MG63 (cell line): ENCODE measurements at regions not wholly inside any gene's neighbourhood (a gene's known extent, or its start where the extent isn't known, plus 50 kb on each side); places are given as distances from the start of the nearest gene placed in this dataset.

Experiments used
- DNase-seq: peaks from one replicate; pipeline ENCODE4 v3.0.0-alpha.2; 2020
- H3K27me3 ChIP-seq: fragments of 250-450 bp; sonication (Bioruptor Pico); 2 replicates; pipeline ENCODE4 v1.5.1; 2020; ENCODE audit warnings: mild to moderate bottlenecking, moderate library complexity
- H3K36me3 ChIP-seq: fragments of 250-450 bp; sonication (Bioruptor Pico); 2 replicates; pipeline ENCODE4 v1.5.1; 2020; ENCODE audit warnings: mild to moderate bottlenecking, moderate library complexity
- H3K4me3 ChIP-seq: fragments of 250-450 bp; sonication (Bioruptor Pico); 2 replicates; pipeline ENCODE4 v1.5.1; 2020; ENCODE audit warnings: mild to moderate bottlenecking, moderate library complexity
- H3K9me3 ChIP-seq: fragments of 250-450 bp; sonication (Bioruptor Pico); 2 replicates; pipeline ENCODE4 v1.5.1; 2020; ENCODE audit warnings: mild to moderate bottlenecking, moderate library complexity

- no peak for DNase-seq
- Histone ChIP-seq H3K36me3 (peaks cover 36% of the 10 kb centered on the region), H3K9me3 (no peaks in the 10 kb centered on the region), H3K27me3 (no peaks in the 10 kb centered on the region), H3K4me3 (no peak overlapping the region)
Measured at GRCh38 chr12:124448955-124449622, 118.3 kb downstream of the NCOR2 start.

DNA sequence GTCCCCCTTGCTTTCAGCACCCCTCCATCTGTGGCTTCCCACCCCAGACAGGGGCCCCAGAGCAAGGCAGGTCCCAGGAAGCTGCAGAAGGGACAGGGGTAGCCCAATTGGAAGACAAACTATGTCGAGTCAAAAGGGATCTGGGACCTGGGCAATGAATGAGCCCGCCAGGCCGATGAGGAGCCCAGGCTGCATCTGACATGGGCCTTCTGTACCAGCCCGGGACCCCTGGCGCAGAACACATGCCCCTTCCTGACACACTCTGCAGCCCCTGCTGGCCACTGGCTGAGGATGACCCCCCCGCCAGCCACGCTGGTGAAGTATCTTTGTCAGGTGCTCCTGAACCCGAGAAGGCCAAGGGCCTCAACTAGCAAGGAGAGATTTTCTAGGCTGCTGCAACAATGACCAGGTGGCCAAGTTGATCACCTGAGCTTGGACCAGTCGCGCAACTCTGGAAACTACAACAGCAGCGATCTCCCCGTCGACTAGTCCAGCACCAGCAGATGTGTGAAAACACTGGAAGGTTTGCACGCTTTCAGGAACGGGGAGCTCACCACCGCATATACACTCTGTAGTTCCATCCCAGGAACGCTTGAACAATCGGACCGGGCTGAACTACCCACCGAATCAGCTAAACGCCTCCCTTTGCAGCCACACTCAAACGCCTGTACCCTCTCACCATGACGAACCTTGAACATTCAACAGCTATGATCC lies 119.0 kb downstream of the NCOR2 start:
- no peak for DNase-seq
- Histone ChIP-seq H3K9me3 (no peaks in the 10 kb centered on the region), H3K4me3 (no peak overlapping the region), H3K36me3 (peaks cover 40% of the 10 kb centered on the region), H3K27me3 (no peaks in the 10 kb centered on the region)

GRCh38 chr12:124446364-124446763 lies 121.0 kb downstream of the NCOR2 start:
- Histone ChIP-seq H3K36me3 (peaks cover 30% of the 10 kb centered on the region), H3K4me3 (no peak overlapping the region), H3K27me3 (no peaks in the 10 kb centered on the region), H3K9me3 (no peaks in the 10 kb centered on the region)
- no peak for DNase-seq

DNA sequence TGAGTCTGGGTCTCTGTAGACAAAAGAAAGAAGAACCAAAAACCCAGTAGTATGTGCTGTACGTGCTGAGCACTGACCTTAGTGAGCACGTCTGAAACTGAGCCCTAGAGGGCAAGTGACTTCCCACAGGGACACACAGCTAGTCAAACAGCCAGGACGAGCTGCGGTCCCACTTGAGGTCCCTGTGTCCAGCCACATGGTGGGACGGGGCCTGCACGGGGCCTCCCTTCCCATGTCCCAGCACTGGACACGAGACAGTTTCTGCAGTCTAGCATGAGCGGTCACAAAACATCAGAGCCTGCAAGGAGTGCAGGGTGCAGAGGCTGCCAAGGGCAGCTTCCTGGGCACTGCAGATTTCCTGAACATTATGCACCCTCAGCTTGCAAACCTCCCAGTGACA lies 121.6 kb downstream of the NCOR2 start:
- Histone ChIP-seq H3K9me3 (no peaks in the 10 kb centered on the region), H3K27me3 (no peaks in the 10 kb centered on the region), H3K4me3 (no peak overlapping the region), H3K36me3 (peaks cover 27% of the 10 kb centered on the region)
- no peak for DNase-seq

DNA sequence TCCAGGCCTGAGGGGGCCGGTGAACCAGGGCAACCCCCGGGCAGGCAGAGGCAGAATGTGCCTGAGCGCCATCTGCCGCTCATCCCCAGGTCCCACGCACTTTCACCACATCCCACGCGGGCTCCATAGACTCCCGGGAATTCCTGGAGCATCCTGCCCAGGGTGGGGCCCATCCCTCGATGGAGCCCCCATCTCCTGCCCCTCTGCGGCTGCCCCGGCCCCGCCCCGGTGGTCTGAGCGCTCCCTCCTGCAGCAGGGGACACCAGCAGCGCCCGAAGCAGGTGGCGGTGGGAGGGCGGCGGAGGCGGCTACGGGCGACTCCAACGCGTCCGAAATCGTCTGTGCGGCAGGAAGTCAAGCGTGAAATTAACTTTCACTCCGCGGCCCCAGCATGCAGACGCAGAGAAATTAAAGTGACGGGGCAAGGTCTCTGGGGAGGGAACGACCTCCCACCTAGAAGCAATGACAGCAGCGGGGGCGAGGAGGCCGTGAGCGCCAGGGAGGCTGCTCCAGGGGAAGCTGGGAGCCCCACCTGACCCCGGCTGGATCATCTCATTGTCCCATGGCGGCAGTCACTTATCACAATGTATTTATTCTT lies 122.2 kb downstream of the NCOR2 start:
- no peaks in the 10 kb centered on the region for H3K9me3 ChIP-seq
- H3K36me3 ChIP-seq: peaks cover 32% of the 10 kb centered on the region
- H3K4me3 ChIP-seq: no peak overlapping the region
- no peak for DNase-seq
- no peaks in the 10 kb centered on the region for H3K27me3 ChIP-seq

GRCh38 chr12:124443931-124444712 lies 123.3 kb downstream of the NCOR2 start:
- H3K36me3 ChIP-seq: peaks cover 27% of the 10 kb centered on the region
- no peaks in the 10 kb centered on the region for H3K27me3 ChIP-seq
- no peaks in the 10 kb centered on the region for H3K9me3 ChIP-seq
- no peak overlapping the region for H3K4me3 ChIP-seq
- DNase-seq: no peak

- no peaks in the 10 kb centered on the region for H3K27me3 ChIP-seq
- peak; percentile 53 for DNase-seq
- H3K9me3 ChIP-seq: no peaks in the 10 kb centered on the region
- H3K4me3 ChIP-seq: no peak overlapping the region
- peaks cover 24% of the 10 kb centered on the region for H3K36me3 ChIP-seq
Measured at GRCh38 chr12:124442772-124443445, 124.5 kb downstream of the NCOR2 start.

GRCh38 chr12:124442281-124442680 lies 125.1 kb downstream of the NCOR2 start:
- H3K4me3 ChIP-seq: no peak overlapping the region

DNA sequence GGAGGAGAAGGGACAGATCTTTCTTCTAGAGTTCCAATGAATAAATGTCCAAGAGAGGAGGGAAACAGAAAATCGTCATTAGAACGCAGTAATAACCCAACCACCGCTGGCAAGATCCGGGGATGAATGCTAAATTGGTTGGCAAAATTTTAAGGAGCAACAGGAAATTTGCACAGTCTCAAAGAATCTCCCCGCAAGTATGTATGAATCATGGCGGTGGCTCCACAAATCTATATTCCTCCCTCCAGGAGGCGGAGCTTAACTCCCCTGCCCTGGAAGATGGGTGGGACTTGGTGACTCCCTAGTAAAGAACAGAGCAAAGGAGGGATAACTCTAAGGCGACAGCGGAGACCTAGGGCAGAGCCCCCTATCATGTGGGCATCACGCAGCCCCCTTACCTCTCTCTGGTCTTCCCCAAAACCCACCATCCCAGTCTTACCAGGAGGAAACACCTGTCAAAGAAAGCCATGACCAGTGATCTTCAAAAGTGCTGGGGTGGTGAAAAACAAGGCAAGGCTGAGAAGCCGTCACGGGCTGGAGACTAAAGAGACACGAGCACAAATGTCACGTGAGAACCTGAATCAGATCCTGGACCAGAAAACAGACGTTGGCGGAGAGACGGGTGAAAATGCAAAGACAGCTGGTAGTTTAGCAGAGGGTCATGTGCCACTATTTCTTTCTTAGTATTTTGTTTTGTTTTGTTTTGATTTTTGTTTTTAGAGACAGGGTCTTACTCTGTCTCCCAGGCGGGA lies 125.8 kb downstream of the NCOR2 start:
- H3K36me3 ChIP-seq: peaks cover 21% of the 10 kb centered on the region
- DNase-seq: peak; percentile 92
- no peaks in the 10 kb centered on the region for H3K9me3 ChIP-seq
- H3K27me3 ChIP-seq: no peaks in the 10 kb centered on the region
- peak overlapping the region; percentile 14; the same call in 1 of the 2 replicates for H3K4me3 ChIP-seq

More at GRCh38 chr12:124442281-124442680, 125.1 kb downstream of the NCOR2 start:
- Histone ChIP-seq H3K9me3 (no peaks in the 10 kb centered on the region), H3K27me3 (no peaks in the 10 kb centered on the region), H3K36me3 (peaks cover 21% of the 10 kb centered on the region)
- no peak for DNase-seq

GRCh38 chr12:124440841-124441381 lies 126.5 kb downstream of the NCOR2 start:
- Histone ChIP-seq H3K36me3 (peaks cover 20% of the 10 kb centered on the region), H3K27me3 (no peaks in the 10 kb centered on the region), H3K9me3 (no peaks in the 10 kb centered on the region), H3K4me3 (peak overlapping the region; percentile 14; the same call in 1 of the 2 replicates)
- peak; percentile 49 for DNase-seq

GRCh38 chr12:124440031-124440626 lies 127.3 kb downstream of the NCOR2 start:
- Histone ChIP-seq H3K4me3 (no peak overlapping the region), H3K36me3 (peaks cover 24% of the 10 kb centered on the region), H3K27me3 (no peaks in the 10 kb centered on the region), H3K9me3 (no peaks in the 10 kb centered on the region)
- DNase-seq: no peak

- no peaks in the 10 kb centered on the region for H3K27me3 ChIP-seq
- no peaks in the 10 kb centered on the region for H3K9me3 ChIP-seq
- no peak for DNase-seq
- H3K36me3 ChIP-seq: peaks cover 19% of the 10 kb centered on the region
- H3K4me3 ChIP-seq: no peak overlapping the region
Measured at GRCh38 chr12:124438437-124439056, 128.9 kb downstream of the NCOR2 start.

GRCh38 chr12:124437617-124438436 lies 129.6 kb downstream of the NCOR2 start:
- no peak overlapping the region for H3K4me3 ChIP-seq
- H3K27me3 ChIP-seq: no peaks in the 10 kb centered on the region
- DNase-seq: no peak
- H3K9me3 ChIP-seq: no peaks in the 10 kb centered on the region
- H3K36me3 ChIP-seq: peaks cover 19% of the 10 kb centered on the region

DNA sequence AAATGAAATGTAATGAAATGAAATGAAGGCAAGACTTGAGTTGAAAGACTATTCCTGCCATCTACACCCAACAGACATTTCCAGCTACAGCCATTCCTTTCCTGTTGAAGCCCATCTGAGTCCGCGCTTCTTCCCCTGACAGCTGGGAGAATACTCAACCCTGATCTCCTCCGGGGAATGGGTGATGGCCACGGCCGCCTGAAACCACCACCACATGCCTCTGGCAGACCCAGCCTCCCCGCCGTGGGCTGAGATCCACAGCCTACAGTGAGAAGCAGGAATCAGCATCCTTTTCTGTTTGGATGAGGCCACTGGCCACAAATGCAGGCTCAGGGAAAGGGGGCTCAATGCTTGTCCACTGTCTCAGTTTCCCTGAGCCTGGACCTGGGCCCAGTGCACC lies 130.3 kb downstream of the NCOR2 start:
- H3K4me3 ChIP-seq: no peak overlapping the region
- no peaks in the 10 kb centered on the region for H3K27me3 ChIP-seq
- peaks cover 19% of the 10 kb centered on the region for H3K36me3 ChIP-seq
- no peaks in the 10 kb centered on the region for H3K9me3 ChIP-seq
- DNase-seq: no peak
